ENCODE measurements at regions not wholly inside any gene's neighbourhood (a gene's known extent, or its start where the extent isn't known, plus 50 kb on each side); places are given as distances from the start of the nearest gene placed in this dataset.

DNA sequence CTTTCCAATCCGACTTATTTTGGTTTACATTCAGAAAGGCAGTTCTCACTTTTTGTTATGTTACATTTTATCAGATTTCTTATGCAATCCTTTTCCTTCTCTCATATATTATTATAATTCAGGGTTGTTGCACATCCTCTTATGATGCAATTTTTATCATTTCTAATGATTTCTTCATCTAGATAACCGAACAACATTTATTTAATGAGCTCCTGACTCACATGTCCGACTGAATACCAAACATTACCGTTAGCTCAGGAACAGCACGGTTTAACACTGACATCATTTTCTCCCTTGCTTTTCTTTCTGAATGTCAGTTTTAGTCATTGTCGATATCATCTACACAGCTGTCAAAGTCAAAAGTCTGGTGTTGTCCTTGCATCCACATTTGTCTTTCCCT lies 199.2 kb downstream of the BCHE start:
- no CpG with 5 or more reads among the region's 6 CpGs for WGBS (ENCODE audit: extremely low coverage, insufficient coverage, insufficient read length)
- Histone ChIP-seq H3K79me2 (ENCODE audit: control insufficient read depth, insufficient read depth, low read length, poor library complexity) (no peaks in the 10 kb centered on the region), H3K27ac (ENCODE audit: low read depth, low read length) (no peak overlapping the region), H2AK5ac (ENCODE audit: low read length) (no peak overlapping the region), H2BK12ac (ENCODE audit: low read length) (no peak overlapping the region), H2BK5ac (ENCODE audit: low read depth, low read length, poor library complexity) (no peak overlapping the region), H3K36me3 (ENCODE audit: control insufficient read depth in 1 of 2, insufficient read depth in 2 of 2, low read length in 2 of 2) (no peaks in the 10 kb centered on the region), H4K8ac (ENCODE audit: low read depth, low read length) (no peak overlapping the region), H3K4ac (ENCODE audit: low read depth, low read length) (no peak overlapping the region), H3K23ac (ENCODE audit: low read length) (no peak overlapping the region), H4K91ac (ENCODE audit: low read depth, low read length) (no peak overlapping the region), H3K14ac (ENCODE audit: low read length) (no peak overlapping the region), H2AFZ (ENCODE audit: insufficient read depth, low read length, poor library complexity) (no peak overlapping the region), H3K4me2 (ENCODE audit: low read length) (no peak overlapping the region), H3K9ac (ENCODE audit: low read length) (no peak overlapping the region), H3K79me1 (ENCODE audit: low read length) (no peaks in the 10 kb centered on the region), H3K4me1 (ENCODE audit: control insufficient read depth in 1 of 2, insufficient read depth in 2 of 2, low read length in 2 of 2) (peaks cover 0 to 1% of the 10 kb centered on the region in 2 experiments), H3K18ac (ENCODE audit: low read length) (no peak overlapping the region), H3K9me3 (ENCODE audit: insufficient read depth, low read depth, low read length) (no peaks in the 10 kb centered on the region), H2BK120ac (ENCODE audit: insufficient read depth, low read length, poor library complexity) (no peak overlapping the region), H3K27me3 (ENCODE audit: insufficient read depth, low read length) (no peaks in the 10 kb centered on the region), H3K4me3 (ENCODE audit: low read depth, low read length) (no peak overlapping the region), H4K12ac (ENCODE audit: low read depth, low read length) (no peak overlapping the region)
- no peak for DNase-seq

DNA sequence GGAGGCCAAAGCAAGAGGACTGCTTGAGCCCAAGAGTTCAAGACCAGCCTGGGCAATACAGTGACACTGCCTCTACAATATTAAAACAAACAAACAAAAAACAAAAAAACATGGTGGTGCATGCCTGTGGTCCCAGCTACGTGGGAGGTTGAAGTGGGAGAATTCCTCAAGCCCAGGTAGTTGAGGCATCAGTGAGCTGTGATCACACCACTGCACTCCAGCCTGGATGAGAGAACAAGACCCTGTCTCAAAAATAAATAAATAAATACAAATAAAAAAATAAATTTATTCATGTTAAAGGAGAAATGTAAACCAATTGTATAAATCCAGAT lies 200.6 kb downstream of the BCHE start:
- H3K4me3 ChIP-seq (ENCODE audit: low read depth, low read length), result no peak overlapping the region
- no CpG with 5 or more reads among the region's 1 CpG for WGBS (ENCODE audit: extremely low coverage, insufficient coverage, insufficient read length)
- H3K27ac ChIP-seq (ENCODE audit: low read depth, low read length), result no peak overlapping the region
- H2BK120ac ChIP-seq (ENCODE audit: insufficient read depth, low read length, poor library complexity), result no peak overlapping the region
- H2BK12ac ChIP-seq (ENCODE audit: low read length), result no peak overlapping the region
- H3K79me2 ChIP-seq (ENCODE audit: control insufficient read depth, insufficient read depth, low read length, poor library complexity), result no peaks in the 10 kb centered on the region
- no peak for DNase-seq
- no peak overlapping the region for H3K4ac ChIP-seq (ENCODE audit: low read depth, low read length)
- H3K14ac ChIP-seq (ENCODE audit: low read length), result no peak overlapping the region
- no peaks in the 10 kb centered on the region for H3K36me3 ChIP-seq (ENCODE audit: control insufficient read depth in 1 of 2, insufficient read depth in 2 of 2, low read length in 2 of 2)
- H3K4me2 ChIP-seq (ENCODE audit: low read length), result no peak overlapping the region
- H2AK5ac ChIP-seq (ENCODE audit: low read length), result no peak overlapping the region
- H4K8ac ChIP-seq (ENCODE audit: low read depth, low read length), result no peak overlapping the region
- no peaks in the 10 kb centered on the region for H3K27me3 ChIP-seq (ENCODE audit: insufficient read depth, low read length)
- no peak overlapping the region for H4K91ac ChIP-seq (ENCODE audit: low read depth, low read length)
- H3K18ac ChIP-seq (ENCODE audit: low read length), result no peak overlapping the region
- H2BK5ac ChIP-seq (ENCODE audit: low read depth, low read length, poor library complexity), result no peak overlapping the region
- H3K4me1 ChIP-seq (ENCODE audit: control insufficient read depth in 1 of 2, insufficient read depth in 2 of 2, low read length in 2 of 2), result no peaks in the 10 kb centered on the region
- H3K9ac ChIP-seq (ENCODE audit: low read length), result no peak overlapping the region
- H3K79me1 ChIP-seq (ENCODE audit: low read length), result no peaks in the 10 kb centered on the region
- no peaks in the 10 kb centered on the region for H3K9me3 ChIP-seq (ENCODE audit: insufficient read depth, low read depth, low read length)
- H4K12ac ChIP-seq (ENCODE audit: low read depth, low read length), result no peak overlapping the region
- no peak overlapping the region for H3K23ac ChIP-seq (ENCODE audit: low read length)
- H2AFZ ChIP-seq (ENCODE audit: insufficient read depth, low read length, poor library complexity), result no peak overlapping the region

- H3K4ac ChIP-seq (ENCODE audit: low read depth, low read length), result no peak overlapping the region
- H3K9me3 ChIP-seq (ENCODE audit: insufficient read depth, low read depth, low read length), result no peaks in the 10 kb centered on the region
- no peak overlapping the region for H3K9ac ChIP-seq (ENCODE audit: low read length)
- no peak overlapping the region for H2BK12ac ChIP-seq (ENCODE audit: low read length)
- no peaks in the 10 kb centered on the region for H3K4me1 ChIP-seq (ENCODE audit: control insufficient read depth in 1 of 2, insufficient read depth in 2 of 2, low read length in 2 of 2)
- no peak overlapping the region for H3K14ac ChIP-seq (ENCODE audit: low read length)
- H3K4me3 ChIP-seq (ENCODE audit: low read depth, low read length), result no peak overlapping the region
- no peak overlapping the region for H2BK5ac ChIP-seq (ENCODE audit: low read depth, low read length, poor library complexity)
- no CpG with 5 or more reads among the region's 5 CpGs for WGBS (ENCODE audit: extremely low coverage, insufficient coverage, insufficient read length)
- H3K79me1 ChIP-seq (ENCODE audit: low read length), result no peaks in the 10 kb centered on the region
- no peak for DNase-seq
- H3K4me2 ChIP-seq (ENCODE audit: low read length), result no peak overlapping the region
- H2BK120ac ChIP-seq (ENCODE audit: insufficient read depth, low read length, poor library complexity), result no peak overlapping the region
- H3K27me3 ChIP-seq (ENCODE audit: insufficient read depth, low read length), result no peaks in the 10 kb centered on the region
- no peak overlapping the region for H2AFZ ChIP-seq (ENCODE audit: insufficient read depth, low read length, poor library complexity)
- H4K8ac ChIP-seq (ENCODE audit: low read depth, low read length), result no peak overlapping the region
- no peaks in the 10 kb centered on the region for H3K36me3 ChIP-seq (ENCODE audit: control insufficient read depth in 1 of 2, insufficient read depth in 2 of 2, low read length in 2 of 2)
- no peak overlapping the region for H3K18ac ChIP-seq (ENCODE audit: low read length)
- H3K27ac ChIP-seq (ENCODE audit: low read depth, low read length), result no peak overlapping the region
- no peak overlapping the region for H4K12ac ChIP-seq (ENCODE audit: low read depth, low read length)
- no peak overlapping the region for H3K23ac ChIP-seq (ENCODE audit: low read length)
- H4K91ac ChIP-seq (ENCODE audit: low read depth, low read length), result no peak overlapping the region
- no peak overlapping the region for H2AK5ac ChIP-seq (ENCODE audit: low read length)
- no peaks in the 10 kb centered on the region for H3K79me2 ChIP-seq (ENCODE audit: control insufficient read depth, insufficient read depth, low read length, poor library complexity)
Measured at GRCh38 chr3:165635791-165636683, 201.2 kb downstream of the BCHE start.

- Histone ChIP-seq H3K9me3 (ENCODE audit: insufficient read depth, low read depth, low read length) (no peaks in the 10 kb centered on the region), H3K27me3 (ENCODE audit: insufficient read depth, low read length) (no peaks in the 10 kb centered on the region), H2AK5ac (ENCODE audit: low read length) (no peak overlapping the region), H3K79me1 (ENCODE audit: low read length) (no peaks in the 10 kb centered on the region), H3K9ac (ENCODE audit: low read length) (no peak overlapping the region), H4K8ac (ENCODE audit: low read depth, low read length) (no peak overlapping the region), H3K4me3 (ENCODE audit: low read depth, low read length) (no peak overlapping the region), H3K79me2 (ENCODE audit: control insufficient read depth, insufficient read depth, low read length, poor library complexity) (no peaks in the 10 kb centered on the region), H2BK120ac (ENCODE audit: insufficient read depth, low read length, poor library complexity) (no peak overlapping the region), H3K36me3 (ENCODE audit: control insufficient read depth in 1 of 2, insufficient read depth in 2 of 2, low read length in 2 of 2) (no peaks in the 10 kb centered on the region), H4K91ac (ENCODE audit: low read depth, low read length) (no peak overlapping the region), H2AFZ (ENCODE audit: insufficient read depth, low read length, poor library complexity) (no peak overlapping the region), H3K14ac (ENCODE audit: low read length) (no peak overlapping the region), H3K23ac (ENCODE audit: low read length) (no peak overlapping the region), H3K18ac (ENCODE audit: low read length) (no peak overlapping the region), H2BK5ac (ENCODE audit: low read depth, low read length, poor library complexity) (no peak overlapping the region), H3K4me2 (ENCODE audit: low read length) (no peak overlapping the region), H3K4me1 (ENCODE audit: control insufficient read depth in 1 of 2, insufficient read depth in 2 of 2, low read length in 2 of 2) (no peaks in the 10 kb centered on the region), H2BK12ac (ENCODE audit: low read length) (no peak overlapping the region), H3K27ac (ENCODE audit: low read depth, low read length) (no peak overlapping the region), H3K4ac (ENCODE audit: low read depth, low read length) (no peak overlapping the region), H4K12ac (ENCODE audit: low read depth, low read length) (no peak overlapping the region)
- no peak for DNase-seq
- WGBS (ENCODE audit: extremely low coverage, insufficient coverage, insufficient read length), result no CpG with 5 or more reads among the region's 3 CpGs
Measured at GRCh38 chr3:165624761-165625160, 212.5 kb downstream of the BCHE start.
